Right renal cortex interstitium (tissue), 3 donors: ENCODE measurements at regions not wholly inside any gene's neighbourhood (a gene's known extent, or its start where the extent isn't known, plus 50 kb on each side); places are given as distances from the start of the nearest gene placed in this dataset.

Experiments
- DNase-seq, 3 donors: peaks; one replicate each; pipeline ENCODE4 v3.0.0-alpha.2; 2013; ENCODE audit warnings: low read depth in 3 of 3, low spot score in 2 of 3

- no peak for DNase-seq
Observed at GRCh38 chr20:12614764-12615163, 394.0 kb upstream of the SPTLC3 start.

DNA sequence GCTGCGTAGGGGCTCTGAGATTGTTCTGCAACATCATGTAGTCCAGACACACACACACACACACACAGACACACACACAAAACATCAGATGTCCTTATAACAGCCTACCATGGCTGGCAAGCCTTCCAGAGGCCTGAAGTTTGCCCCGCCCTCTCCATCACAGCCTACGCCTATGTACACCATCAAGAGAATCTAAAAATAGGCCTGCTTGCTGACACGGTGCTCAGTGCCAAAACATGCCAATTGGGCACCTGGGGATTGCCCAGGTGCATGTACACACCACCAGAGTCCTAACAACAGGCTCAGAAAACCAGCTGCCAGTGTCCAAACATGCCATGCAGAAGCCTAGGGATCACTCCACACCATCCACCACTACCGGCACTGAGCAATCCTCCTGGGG is 391.7 kb upstream of the SPTLC3 start:
- DNase-seq, result no peak

- DNase-seq, result no peak
Observed at GRCh38 chr20:12623870-12624269, 384.9 kb upstream of the SPTLC3 start.

- DNase-seq, result no peak
Observed at GRCh38 chr20:12627485-12627884, 381.3 kb upstream of the SPTLC3 start.

DNA sequence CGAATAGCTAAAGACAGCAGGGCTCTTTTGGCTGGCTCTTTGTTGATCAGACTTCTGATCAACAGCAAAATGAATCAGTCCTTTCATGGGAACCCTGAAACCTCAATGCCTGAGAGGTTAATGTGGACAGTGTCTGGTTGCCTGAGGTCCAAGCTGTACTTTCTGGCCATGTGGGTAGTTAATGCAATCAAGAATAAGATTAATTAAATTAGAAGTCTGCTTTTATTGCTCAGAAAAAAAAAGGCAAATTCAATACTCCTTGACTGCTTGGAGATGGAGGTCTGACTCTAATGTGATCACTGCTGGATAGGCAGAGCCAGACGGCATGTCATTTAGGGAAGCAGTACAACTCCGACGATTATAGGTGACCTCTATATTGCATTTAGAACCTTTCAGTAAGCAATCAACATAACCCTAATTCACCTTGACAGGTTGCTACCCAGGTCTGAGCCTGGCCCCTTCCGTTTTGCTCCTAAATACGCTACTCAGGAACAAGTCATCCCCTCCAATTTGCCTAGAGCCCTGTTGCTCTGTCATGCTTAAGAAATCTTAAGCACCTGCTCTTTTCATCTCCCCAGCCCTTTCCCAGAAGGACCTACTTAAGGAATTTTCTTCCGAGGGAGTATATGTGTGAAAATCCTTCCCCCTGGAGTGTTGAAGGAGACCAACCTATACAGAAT is 370.0 kb upstream of the SPTLC3 start:
- no peak for DNase-seq

GRCh38 chr20:12640251-12640650 is 368.5 kb upstream of the SPTLC3 start:
- DNase-seq, result no peak

DNA sequence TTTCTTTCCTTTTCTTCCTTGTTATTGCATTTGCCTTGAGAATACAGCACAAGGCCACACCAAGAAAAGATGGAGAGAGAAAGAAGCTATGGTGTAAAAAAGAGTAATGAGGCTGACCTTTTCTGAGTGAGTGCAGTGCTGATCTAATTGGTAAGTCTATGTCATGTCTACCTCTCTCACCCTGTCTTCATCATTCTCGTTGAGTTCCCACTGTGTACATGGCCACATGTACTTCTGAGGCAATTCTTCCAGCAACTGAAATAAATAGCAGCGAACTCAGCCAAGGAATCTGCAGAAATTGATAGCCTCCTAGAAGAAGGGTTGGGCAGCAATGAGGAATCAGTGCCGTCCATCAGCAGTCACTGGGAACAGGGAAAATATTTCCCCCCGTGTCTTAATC is 367.2 kb upstream of the SPTLC3 start:
- DNase-seq, result no peak

DNA sequence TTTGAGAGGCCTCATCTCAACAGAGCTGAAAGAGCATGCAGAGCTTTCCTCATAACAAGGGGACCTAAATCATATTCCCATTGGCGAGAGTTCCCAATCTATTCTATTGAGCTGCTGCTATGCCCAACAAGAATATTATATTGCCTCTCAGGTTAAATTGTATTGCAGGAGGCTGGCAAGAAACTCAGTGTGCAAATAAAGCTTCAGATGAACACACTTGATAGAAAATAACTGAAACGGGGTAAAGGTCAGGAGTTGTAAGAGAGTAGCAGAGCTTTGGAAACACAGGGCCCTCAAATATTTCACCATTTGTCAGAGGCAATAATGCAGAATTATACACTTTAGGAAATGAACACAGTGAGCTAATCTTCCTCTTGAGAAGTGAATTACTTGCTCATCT is 364.3 kb upstream of the SPTLC3 start:
- no peak for DNase-seq

DNA sequence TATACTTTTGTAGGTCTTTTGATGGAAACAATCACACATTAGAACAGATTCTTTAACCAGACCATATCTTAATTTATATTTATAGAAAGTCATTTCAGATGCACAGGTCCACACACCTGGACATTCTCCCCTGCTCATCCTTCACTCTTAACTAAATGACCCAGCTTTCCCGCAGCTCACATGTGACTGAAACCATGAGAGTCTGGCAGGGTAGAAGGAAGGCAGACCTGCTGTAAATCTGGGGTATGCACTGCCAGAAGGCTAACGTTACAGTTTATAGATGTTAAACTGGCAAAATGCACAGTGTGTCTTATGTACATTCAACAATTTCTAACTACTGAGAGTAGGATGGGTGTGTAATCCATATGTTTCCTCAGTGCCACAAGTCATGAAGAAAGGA is 359.5 kb upstream of the SPTLC3 start:
- DNase-seq, result no peak

- DNase-seq, result no peak
Observed at GRCh38 chr20:12653642-12654041, 355.1 kb upstream of the SPTLC3 start.

- no peak for DNase-seq
Observed at GRCh38 chr20:12659942-12660341, 348.8 kb upstream of the SPTLC3 start.

GRCh38 chr20:12660918-12661317 is 347.9 kb upstream of the SPTLC3 start:
- peak in 2 of 3 donors; percentile 18 to 20 for DNase-seq

- DNase-seq, result no peak
Observed at GRCh38 chr20:12670301-12670700, 338.5 kb upstream of the SPTLC3 start.

DNA sequence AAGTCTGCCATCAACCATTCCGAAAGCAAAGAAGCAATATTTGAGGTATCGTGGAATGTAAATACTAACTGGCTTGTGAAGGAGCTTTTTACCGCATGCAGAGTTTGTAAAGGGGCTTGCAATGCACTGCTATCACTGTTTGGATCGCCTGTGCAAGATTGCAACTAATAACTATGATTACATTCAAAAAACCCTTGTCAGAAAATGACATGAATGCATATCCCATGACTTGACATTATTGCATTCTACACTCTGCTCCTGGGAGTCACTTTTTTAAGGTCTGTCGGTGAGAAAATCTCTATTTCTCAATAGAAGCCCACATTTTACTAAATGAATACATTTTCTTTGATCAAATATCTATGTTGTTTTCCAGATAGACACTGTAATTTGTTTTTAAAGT is 335.4 kb upstream of the SPTLC3 start:
- DNase-seq, result no peak

DNA sequence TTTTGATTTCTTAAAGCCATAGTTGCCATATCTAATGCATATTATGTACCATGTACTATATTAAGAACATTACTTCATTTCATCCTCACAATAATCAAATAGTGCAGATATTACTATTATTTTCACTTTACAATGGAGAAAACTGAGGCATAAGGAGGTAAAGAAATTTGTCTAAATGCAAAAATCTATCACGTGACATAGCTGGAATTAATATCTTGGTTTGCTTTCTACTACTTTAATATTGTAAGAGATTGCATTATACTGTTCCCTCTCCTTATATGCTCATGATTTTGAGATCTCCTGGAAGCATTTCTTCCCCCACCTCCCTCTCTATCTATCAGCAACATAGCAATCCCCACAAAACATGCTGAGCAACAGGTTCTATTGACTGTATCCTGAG is 330.8 kb upstream of the SPTLC3 start:
- DNase-seq, result no peak

DNA sequence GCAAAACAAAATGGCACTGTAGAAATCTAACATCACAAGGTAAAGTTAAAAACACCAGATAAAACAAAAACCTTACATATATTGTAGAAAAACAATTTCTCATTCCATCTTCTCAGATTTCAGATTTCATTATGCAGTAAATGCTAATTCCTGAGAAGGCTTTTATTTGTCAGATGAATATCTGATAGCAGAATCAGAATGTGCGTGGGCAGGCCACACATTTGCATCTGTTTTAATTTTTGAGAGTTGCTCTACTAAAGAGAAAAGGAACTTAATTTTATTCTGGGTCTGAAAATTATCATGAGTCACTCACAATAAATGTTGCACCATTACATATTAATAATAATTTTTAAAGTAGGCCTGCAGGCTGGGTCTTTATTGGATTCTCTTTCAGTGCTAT is 329.3 kb upstream of the SPTLC3 start:
- no peak for DNase-seq

- DNase-seq, result no peak
Observed at GRCh38 chr20:12682613-12683012, 326.2 kb upstream of the SPTLC3 start.

DNA sequence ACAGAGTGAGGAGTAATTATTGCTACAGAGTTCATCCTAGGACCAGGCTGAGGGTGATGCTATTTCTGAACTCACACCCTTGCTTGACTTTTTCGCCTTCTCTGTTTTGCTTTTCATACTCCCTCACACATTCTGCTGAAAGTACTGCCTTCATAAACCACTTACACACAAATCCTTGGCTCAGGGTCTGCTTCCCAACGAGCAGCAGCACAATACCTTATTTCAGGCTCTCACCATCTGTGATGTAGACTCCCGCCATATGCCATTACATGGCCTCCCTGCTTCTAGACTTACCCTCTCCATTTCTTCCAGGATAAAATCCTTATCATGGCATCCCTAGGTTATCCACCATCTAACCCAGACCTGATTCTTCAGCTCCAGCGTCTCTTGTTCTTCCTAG is 321.3 kb upstream of the SPTLC3 start:
- DNase-seq, result no peak

- DNase-seq, result no peak
Observed at GRCh38 chr20:12695937-12696336, 312.8 kb upstream of the SPTLC3 start.

DNA sequence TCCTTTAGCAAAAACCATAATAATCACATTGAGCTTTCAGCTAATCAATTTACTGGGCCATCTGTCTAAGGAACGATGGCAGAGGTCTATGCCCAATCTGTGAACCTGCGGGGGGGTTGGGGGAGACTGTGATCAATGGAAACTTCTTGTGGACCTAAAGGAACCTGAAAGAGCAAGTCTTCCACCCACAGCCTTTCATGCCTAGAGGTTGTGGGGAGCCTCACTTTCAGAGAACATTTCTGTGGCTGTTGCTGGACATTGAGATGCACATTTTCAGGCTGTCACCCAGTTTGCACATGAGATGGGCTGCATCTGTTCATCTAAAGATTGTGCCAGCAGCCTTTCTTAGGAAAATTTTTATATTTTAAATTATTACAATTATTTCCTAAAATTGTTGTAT is 310.0 kb upstream of the SPTLC3 start:
- no peak for DNase-seq

DNA sequence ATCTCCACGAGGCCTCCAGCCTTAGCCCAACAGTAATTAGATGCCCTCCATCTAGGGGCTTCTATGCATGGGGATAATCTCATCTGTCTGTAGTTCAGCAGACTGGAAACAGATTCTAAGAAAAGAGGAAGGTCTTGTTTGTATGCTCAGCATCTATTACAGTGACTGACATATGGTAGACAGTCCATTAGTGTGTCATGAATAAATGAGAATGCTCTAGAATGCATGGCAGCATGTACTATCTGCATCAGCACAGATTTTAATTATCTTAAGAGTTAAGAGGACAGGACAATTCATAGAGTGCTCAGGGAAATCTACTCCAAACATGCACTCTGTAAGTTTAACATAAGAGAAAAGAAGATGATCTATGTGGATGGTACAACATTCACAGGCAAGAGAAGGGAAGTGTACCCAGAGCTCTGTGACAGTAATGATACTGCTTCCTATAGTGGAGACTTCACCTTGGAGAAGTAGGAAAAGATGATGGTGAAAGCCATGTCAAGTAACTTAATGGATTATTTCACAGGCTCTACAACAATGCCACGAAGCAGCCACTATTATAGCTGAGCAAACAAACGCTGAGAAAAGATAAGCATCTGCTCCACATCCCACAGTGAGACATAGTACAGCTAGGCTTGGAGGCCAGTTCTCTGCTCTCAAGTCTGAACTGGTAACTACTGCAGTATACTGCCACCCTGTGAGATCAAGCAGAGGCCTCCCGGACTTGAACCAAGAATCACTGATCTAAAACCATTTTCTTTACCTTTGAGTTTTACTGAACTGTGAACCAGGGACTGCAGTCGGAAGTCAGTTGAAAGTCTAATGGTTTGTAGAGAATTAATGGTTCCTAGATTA is 309.2 kb upstream of the SPTLC3 start:
- DNase-seq, result no peak

DNA sequence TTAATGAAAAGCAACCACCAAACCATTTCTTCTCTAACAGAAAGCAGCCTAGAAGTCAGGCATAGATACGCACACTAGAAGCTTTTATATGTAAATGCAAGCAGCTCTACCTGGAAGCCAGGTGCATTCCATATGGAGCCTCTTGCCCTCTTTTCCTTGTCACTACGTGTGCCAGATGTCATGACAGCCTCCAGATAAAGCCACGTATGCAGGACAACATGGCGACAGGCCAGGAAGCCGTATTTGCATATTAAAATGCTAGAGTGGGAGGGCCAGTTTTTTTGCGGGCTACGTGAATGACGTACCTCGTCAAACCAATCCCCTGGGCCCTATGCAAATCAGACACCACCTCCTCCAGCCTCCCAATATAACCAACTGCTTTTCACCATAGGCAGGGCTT is 308.1 kb upstream of the SPTLC3 start:
- DNase-seq, result no peak
